ENCODE measurements at regions not wholly inside any gene's neighbourhood (a gene's known extent, or its start where the extent isn't known, plus 50 kb on each side); places are given as distances from the start of the nearest gene placed in this dataset.
A peak's percentile ranks its signal among the peaks of the same experiment; 100 is the strongest.

DNA sequence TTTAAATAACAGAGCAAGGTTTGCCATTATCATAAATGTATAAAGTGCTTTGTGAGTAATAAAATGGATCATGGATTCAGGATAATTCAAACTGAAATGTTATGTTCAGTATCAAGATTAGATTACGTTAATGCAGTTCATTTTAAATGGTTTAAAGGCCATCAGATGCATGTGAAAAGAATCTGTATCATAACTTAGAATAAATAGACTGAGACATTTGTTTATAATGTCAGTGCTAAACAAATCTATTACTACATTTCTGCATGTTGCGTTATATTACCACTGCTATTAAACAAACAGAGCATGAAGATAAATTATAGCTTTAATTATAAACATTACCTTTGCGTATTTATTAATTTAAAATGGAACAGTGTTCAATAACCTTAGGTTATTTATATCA lies 160.2 kb downstream of the TOX3 start:
- H3K36me3 ChIP-seq (replicated peaks; ENCODE audit: insufficient read depth, low read depth), result no peaks in the 10 kb centered on the region
- DNase-seq (ENCODE audit: low spot score), result no peak
- H3K27ac ChIP-seq, result no peak overlapping the region
- TF ChIP-seq, protein P1, sequence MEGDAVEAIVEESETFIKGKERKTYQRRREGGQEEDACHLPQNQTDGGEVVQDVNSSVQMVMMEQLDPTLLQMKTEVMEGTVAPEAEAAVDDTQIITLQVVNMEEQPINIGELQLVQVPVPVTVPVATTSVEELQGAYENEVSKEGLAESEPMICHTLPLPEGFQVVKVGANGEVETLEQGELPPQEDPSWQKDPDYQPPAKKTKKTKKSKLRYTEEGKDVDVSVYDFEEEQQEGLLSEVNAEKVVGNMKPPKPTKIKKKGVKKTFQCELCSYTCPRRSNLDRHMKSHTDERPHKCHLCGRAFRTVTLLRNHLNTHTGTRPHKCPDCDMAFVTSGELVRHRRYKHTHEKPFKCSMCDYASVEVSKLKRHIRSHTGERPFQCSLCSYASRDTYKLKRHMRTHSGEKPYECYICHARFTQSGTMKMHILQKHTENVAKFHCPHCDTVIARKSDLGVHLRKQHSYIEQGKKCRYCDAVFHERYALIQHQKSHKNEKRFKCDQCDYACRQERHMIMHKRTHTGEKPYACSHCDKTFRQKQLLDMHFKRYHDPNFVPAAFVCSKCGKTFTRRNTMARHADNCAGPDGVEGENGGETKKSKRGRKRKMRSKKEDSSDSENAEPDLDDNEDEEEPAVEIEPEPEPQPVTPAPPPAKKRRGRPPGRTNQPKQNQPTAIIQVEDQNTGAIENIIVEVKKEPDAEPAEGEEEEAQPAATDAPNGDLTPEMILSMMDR (IDR thresholded peaks at IDR 0.05; ENCODE audit: poor library complexity), result no peak
- TF ChIP-seq EZH2phosphoT487 (IDR thresholded peaks at IDR 0.05; ENCODE audit: low read depth, severe bottlenecking, unreplicated experiment) (peak; percentile 94), EZH2 (IDR thresholded peaks at IDR 0.05; ENCODE audit: borderline replicate concordance) (no peak)
- no peak overlapping the region for H3K4me2 ChIP-seq
- H2AFZ ChIP-seq, result no peak overlapping the region
- H3K79me2 ChIP-seq, result no peaks in the 10 kb centered on the region
- H3K9me2 ChIP-seq (replicated peaks; ENCODE audit: insufficient read depth), result no peaks in the 10 kb centered on the region
- H3K9me3 ChIP-seq (ENCODE audit: low read depth), result no peaks in the 10 kb centered on the region
- H3K27me3 ChIP-seq, result no peaks in the 10 kb centered on the region
- 55% methylated on average over 3 of the region's 3 CpGs for WGBS (ENCODE audit: low lambda C conversion rate, missing lambda C conversion rate)
- H3K4me3 ChIP-seq, result no peak overlapping the region
- H3K4me1 ChIP-seq (ENCODE audit: insufficient read depth), result peaks cover 15% of the 10 kb centered on the region
- H4K20me1 ChIP-seq (ENCODE audit: insufficient read depth, poor library complexity, severe bottlenecking), result no peaks in the 10 kb centered on the region

DNA sequence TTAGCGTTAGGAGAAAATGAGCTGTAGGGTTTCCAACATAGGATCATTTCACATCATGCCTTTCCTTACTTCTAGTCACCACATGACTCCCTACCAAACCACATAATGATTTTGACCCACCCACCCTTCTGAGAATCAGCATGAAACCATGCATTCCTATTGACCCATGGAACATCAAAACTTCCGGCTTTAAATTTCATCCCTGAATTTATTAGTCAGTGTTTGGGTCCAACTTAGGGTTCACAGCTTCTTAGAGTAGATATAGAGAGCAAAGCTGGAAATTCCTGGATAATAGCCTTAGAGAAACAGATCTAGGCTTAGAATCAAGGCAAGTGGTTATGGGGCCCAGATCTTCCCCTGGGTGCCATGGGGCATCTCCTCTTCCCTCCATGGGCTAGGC lies 162.6 kb downstream of the TOX3 start:
- Histone ChIP-seq H3K4me2 (no peak overlapping the region), H3K4me3 (no peak overlapping the region), H3K9me2 (replicated peaks; ENCODE audit: insufficient read depth) (no peaks in the 10 kb centered on the region), H3K79me2 (no peaks in the 10 kb centered on the region), H3K27ac (no peak overlapping the region), H2AFZ (no peak overlapping the region), H3K27me3 (no peaks in the 10 kb centered on the region), H4K20me1 (ENCODE audit: insufficient read depth, poor library complexity, severe bottlenecking) (no peaks in the 10 kb centered on the region), H3K36me3 (replicated peaks; ENCODE audit: insufficient read depth, low read depth) (no peaks in the 10 kb centered on the region), H3K9me3 (ENCODE audit: low read depth) (no peaks in the 10 kb centered on the region), H3K4me1 (ENCODE audit: insufficient read depth) (peaks cover 15% of the 10 kb centered on the region)
- 93% methylated on average over 2 of the region's 2 CpGs for WGBS (ENCODE audit: low lambda C conversion rate, missing lambda C conversion rate)
- TF ChIP-seq, protein P1 (IDR thresholded peaks at IDR 0.05; ENCODE audit: poor library complexity), result no peak
- TF ChIP-seq EZH2 (IDR thresholded peaks at IDR 0.05; ENCODE audit: borderline replicate concordance) (no peak), EZH2phosphoT487 (IDR thresholded peaks at IDR 0.05; ENCODE audit: low read depth, severe bottlenecking, unreplicated experiment) (no peak)
- DNase-seq (ENCODE audit: low spot score), result no peak

DNA sequence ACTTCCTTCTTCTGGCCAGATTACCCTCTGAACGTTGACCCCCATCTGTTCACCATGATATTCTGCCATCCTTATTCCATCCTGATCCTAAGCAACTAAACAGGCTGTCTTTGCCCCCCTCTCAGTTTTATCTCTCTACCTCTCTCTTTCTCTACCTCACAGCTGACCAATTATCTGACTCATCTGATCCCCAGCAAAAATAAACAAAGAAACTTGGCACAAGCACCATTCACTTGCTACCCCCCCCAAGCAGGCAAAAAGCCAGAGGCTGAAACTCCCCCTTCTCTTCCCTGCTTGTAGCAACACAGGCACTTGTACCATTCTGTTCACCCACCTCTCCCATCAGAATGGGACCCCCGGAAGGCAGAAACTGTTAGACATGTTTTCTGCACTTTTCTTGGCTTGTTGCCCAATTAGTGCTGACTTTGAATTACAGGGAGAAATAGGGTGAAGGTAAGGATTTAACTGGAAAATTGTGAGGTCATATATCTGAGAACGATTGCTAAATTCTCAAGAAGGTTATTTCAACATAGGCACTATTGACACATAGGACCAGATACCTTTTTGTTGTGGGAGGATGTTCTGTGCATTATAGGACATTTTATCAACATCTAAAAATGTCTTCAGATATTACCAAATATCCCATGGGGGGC lies 163.2 kb downstream of the TOX3 start:
- peaks cover 15% of the 10 kb centered on the region for H3K4me1 ChIP-seq (ENCODE audit: insufficient read depth)
- H3K4me3 ChIP-seq, result no peak overlapping the region
- H3K9me2 ChIP-seq (replicated peaks; ENCODE audit: insufficient read depth), result no peaks in the 10 kb centered on the region
- no peak overlapping the region for H3K27ac ChIP-seq
- WGBS (ENCODE audit: low lambda C conversion rate, missing lambda C conversion rate), result 56% methylated on average over 3 of the region's 3 CpGs
- H3K79me2 ChIP-seq, result no peaks in the 10 kb centered on the region
- no peaks in the 10 kb centered on the region for H3K36me3 ChIP-seq (replicated peaks; ENCODE audit: insufficient read depth, low read depth)
- no peaks in the 10 kb centered on the region for H3K27me3 ChIP-seq
- no peaks in the 10 kb centered on the region for H3K9me3 ChIP-seq (ENCODE audit: low read depth)
- no peak overlapping the region for H2AFZ ChIP-seq
- no peaks in the 10 kb centered on the region for H4K20me1 ChIP-seq (ENCODE audit: insufficient read depth, poor library complexity, severe bottlenecking)
- no peak for DNase-seq (ENCODE audit: low spot score)
- TF ChIP-seq EZH2 (IDR thresholded peaks at IDR 0.05; ENCODE audit: borderline replicate concordance), result no peak
- TF ChIP-seq, protein P1 (IDR thresholded peaks at IDR 0.05; ENCODE audit: poor library complexity), result no peak
- TF ChIP-seq EZH2phosphoT487 (IDR thresholded peaks at IDR 0.05; ENCODE audit: low read depth, severe bottlenecking, unreplicated experiment), result no peak
- no peak overlapping the region for H3K4me2 ChIP-seq
